C4-2B (cell line): ENCODE measurements at regions not wholly inside any gene's neighbourhood (a gene's known extent, or its start where the extent isn't known, plus 50 kb on each side); places are given as distances from the start of the nearest gene placed in this dataset.
"Not testable (repeated sequence)": the region's sequence is repeated elsewhere in the genome, so short reads cannot be mapped to it uniquely, and the experiment has no call there.

Experiments used
- H3K27ac ChIP-seq: fragments of 450-650 bp; 2 replicates; pipeline ENCODE4 v1.5.1; 2017
- ZFX ChIP-seq: fragments of 450-650 bp; IDR thresholded peaks from 2 replicates; pipeline ENCODE4 v1.6.1; 2017
- TF ChIP-seq, protein P1 (sequence below): fragments of 450-650 bp; conservative IDR thresholded peaks from 2 replicates; pipeline ENCODE4 v1.5.1; 2017; ENCODE audit warnings: mild to moderate bottlenecking

DNA sequence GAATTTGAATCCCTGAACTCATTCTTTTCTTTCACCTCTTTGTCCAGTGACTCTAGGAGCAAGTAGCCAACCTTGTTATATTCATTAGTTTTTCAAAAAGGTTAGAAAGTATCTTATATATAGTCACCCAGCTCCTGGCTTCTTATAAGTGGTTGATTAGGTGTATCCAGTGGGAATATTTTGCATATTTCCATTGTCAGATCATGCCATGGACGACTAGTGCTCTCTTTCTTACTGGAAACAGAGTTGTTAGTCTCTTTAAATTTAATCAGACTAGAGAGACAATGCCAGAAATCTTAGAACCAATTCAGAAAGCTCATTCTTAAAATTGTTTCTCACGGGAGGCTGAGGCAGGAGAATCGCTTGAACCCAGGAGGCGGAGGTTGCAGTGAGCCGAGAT, 73.4 kb downstream of the CHRD start:
- TF ChIP-seq, protein P1, sequence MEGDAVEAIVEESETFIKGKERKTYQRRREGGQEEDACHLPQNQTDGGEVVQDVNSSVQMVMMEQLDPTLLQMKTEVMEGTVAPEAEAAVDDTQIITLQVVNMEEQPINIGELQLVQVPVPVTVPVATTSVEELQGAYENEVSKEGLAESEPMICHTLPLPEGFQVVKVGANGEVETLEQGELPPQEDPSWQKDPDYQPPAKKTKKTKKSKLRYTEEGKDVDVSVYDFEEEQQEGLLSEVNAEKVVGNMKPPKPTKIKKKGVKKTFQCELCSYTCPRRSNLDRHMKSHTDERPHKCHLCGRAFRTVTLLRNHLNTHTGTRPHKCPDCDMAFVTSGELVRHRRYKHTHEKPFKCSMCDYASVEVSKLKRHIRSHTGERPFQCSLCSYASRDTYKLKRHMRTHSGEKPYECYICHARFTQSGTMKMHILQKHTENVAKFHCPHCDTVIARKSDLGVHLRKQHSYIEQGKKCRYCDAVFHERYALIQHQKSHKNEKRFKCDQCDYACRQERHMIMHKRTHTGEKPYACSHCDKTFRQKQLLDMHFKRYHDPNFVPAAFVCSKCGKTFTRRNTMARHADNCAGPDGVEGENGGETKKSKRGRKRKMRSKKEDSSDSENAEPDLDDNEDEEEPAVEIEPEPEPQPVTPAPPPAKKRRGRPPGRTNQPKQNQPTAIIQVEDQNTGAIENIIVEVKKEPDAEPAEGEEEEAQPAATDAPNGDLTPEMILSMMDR, result no peak
- TF ChIP-seq ZFX, result no peak
- H3K27ac ChIP-seq, result no peak overlapping the region

DNA sequence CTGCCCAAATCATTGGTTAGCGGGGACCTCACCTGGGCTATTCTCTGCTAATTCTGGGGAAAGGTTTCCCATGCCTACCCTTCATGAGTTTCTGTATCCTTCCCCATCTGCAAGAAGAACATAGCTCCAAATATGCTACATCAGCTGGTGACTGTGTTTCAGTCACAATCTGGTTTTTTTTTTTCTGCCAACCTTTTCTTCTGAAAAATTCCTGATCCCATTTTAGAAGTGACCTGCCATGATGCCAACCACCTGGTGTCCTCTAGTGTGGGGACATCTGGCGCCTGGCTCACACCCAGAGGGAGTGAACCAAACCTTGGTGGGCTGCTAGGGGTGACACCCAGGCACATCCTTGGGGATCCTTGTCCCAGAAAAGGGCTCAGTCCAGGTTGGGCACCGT, 76.1 kb downstream of the CHRD start:
- TF ChIP-seq, protein P1, result no peak
- TF ChIP-seq ZFX, result no peak
- no peak overlapping the region for H3K27ac ChIP-seq

DNA sequence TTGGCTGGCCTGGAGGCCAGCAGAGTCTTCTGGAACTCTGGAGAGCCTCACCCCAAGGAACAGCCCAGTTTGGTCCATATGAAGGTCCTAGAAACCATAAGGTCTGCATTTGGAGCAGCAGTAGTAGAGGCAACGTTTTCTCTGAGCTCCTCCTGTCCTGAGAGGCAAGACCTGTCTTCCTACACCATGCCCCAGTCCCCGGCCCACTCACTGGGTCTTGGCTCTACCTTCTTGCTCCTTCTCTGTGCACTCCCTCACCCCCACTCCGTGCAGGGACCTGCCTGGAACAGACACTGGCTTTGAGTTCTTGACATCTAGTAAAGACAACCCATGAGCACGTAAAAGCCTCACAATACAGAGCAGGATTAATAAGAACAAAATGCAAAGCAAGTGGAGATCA, 76.6 kb downstream of the CHRD start:
- TF ChIP-seq ZFX, result no peak
- TF ChIP-seq, protein P1, result no peak
- H3K27ac ChIP-seq, result no peak overlapping the region

DNA sequence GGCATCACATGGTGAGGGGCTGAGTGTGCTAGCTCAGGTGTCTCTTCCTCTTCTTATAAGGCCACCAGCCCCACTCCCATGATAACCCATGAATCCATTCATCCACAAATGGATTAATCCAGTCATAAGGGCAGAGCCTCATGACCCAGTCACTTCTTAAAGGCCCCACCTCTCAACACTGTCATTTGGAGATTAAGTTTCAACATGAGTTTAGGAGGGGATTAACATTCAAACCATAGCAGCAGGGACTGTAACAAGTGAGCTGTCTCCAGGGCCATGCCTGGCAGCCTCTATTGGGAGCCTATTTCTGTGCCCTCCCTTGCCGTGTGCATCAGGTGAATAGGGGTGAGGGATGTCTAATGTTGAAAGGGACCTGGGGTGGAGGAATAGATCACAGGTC, 77.5 kb downstream of the CHRD start:
- no peak overlapping the region for H3K27ac ChIP-seq
- TF ChIP-seq, protein P1, result no peak
- no peak for TF ChIP-seq ZFX

DNA sequence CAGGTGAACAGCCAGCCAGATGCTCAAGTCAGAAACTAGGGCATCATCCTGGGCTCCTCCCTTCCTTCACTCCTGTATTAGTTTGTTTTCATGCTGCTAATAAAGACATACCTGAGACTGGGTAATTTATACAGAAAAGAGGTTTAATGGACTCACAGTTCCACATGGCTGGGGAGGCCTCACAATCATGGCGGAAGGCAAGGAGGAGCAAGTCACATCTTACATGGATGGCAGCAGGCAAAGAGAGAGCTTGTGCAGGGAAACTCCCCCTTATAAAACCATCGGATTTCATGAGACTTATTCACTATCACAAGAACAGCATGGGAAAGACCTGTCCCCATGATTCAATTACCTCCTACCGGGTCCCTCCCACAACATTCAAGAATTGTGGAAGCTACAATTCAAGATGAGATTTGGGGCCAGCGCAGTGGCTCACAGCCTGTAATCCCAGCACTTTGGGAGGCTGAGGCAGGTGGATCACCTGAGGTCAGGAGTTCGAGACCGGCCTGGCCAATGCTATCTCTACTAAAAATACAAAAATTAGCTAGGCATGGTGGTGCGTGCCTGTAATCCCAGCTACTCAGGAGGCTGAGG, 78.0 kb downstream of the CHRD start:
- not testable (repeated sequence) for H3K27ac ChIP-seq

DNA sequence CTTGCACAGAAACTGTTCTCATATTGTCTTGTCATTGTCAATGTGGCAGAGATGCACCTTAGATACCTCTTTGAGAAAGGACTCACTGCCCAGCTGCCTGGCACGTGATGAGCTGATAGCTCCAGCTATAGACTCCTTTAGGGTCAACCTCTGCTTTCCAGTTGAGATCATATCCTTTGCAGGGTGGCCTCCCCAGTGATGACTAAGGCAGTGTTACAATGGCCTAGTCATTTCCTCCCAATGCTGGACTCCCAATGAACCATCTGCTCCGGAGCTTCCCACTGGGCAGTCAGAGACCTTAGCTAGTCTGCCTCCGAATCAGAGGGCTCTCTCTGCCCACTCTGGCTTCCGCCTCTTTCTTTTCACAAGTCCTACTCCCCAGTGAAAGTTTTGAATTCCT, 79.5 kb downstream of the CHRD start:
- no peak overlapping the region for H3K27ac ChIP-seq
- TF ChIP-seq, protein P1, result no peak
- TF ChIP-seq ZFX, result no peak

DNA sequence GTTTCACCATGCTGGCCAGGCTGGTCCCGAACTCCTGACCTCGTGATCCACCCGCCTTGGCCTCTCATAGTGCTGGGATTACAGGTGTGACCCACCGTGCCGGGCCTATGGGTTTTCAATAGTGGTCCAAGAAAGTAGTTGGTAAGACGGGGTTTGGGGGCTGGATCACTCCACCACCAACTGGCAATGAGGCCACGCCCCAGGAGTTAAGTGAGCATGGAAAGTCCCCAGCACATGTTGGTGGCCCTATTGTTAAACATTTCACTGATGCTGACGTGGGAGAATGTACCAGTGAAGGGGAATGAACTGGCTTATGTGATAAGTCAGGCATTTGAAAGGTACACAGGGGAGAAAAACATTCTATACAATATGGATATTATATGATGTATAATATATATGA, 80.4 kb downstream of the CHRD start:
- no peak overlapping the region for H3K27ac ChIP-seq

DNA sequence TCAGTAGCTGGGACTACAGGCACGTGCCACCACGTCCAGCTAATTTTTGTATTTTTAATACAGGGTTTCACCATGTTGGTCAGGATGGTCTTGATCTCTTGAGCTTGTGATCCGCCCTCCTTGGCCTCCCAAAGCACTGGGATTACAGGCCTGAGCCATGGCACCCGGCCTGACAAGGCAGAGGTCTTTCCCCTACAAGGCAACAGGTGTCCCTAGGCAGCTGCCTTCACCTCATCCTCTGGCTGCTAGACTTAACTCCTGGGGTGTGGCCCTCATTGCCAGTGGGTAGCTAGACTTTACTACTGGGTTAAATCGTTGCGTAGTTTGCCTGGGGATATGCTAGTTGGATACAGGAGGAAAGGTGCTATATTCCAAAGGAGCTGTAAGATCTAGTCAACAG, 81.4 kb downstream of the CHRD start:
- no peak overlapping the region for H3K27ac ChIP-seq
- TF ChIP-seq, protein P1, result no peak
- TF ChIP-seq ZFX, result no peak

More for the DNA sequence above, 80.4 kb downstream of the CHRD start:
- TF ChIP-seq, protein P1, result no peak
- TF ChIP-seq ZFX, result no peak
